HepG2 (cell line): ENCODE measurements at regions not wholly inside any gene's neighbourhood (a gene's known extent, or its start where the extent isn't known, plus 50 kb on each side); places are given as distances from the start of the nearest gene placed in this dataset.
A peak's percentile ranks its signal among the peaks of the same experiment; 100 is the strongest.

Source experiments
- ATAC-seq: fragments of 200-7000 bp; cut with Tn5 transposase; 3 replicates; pipeline ENCODE4 v1.9.1; 2020; ENCODE audit warnings: mild to moderate bottlenecking, moderate library complexity
- BruUV-seq: library from RNA; stranded (reverse); fragments of 400-500 nt; replicated peaks from 2 replicates; lab custom pipeline; 2021; lab: Mats Ljungman, UMichigan
- CTCF ChIA-PET: fragments of 300-600 bp; formaldehyde crosslinking; extraction: SDS; loops from one replicate; lab custom pipeline; 2021; ENCODE audit warnings: low total read pairs, inconsistent platforms, low intra/inter-chr PET ratio; lab: Yijun Ruan, JAX
- POLR2A ChIA-PET: fragments of 350-600 bp; sonication (Branson Sonifier 250); formaldehyde crosslinking; loops from one replicate; lab custom pipeline; 2020; ENCODE audit warnings: antibody characterized with exemption, inconsistent platforms; lab: Yijun Ruan, JAX
- DNase-seq: peaks from one replicate; pipeline ENCODE4 v3.0.0-alpha.2; 2015; ENCODE audit warnings: low spot score
- FAIRE-seq: peaks from 3 replicates; lab custom pipeline; 2011; peaks lifted over from hg19 to GRCh38; lab: Jason Lieb, UNC
- H2AFZ ChIP-seq: one replicate; pipeline ENCODE4 v1.6.1; 2011; ENCODE audit warnings: low read length, inconsistent platforms
- H3K27ac ChIP-seq: fragments of 300-600 bp; 3 replicates; pipeline ENCODE4 v1.8.0; 2011; ENCODE audit warnings: mixed run types, mild to moderate bottlenecking, mixed read lengths, low read length, inconsistent platforms; ENCODE audit not compliant: insufficient read depth; ENCODE audit errors: extremely low read length
- H3K27me3 ChIP-seq, 2 experiments: fragments of 200-600 bp in 1 of 2; 2 replicates in 1 of 2; 3 replicates in 1 of 2; pipeline versions ENCODE4 v1.6.0 to v1.8.0; 2011; ENCODE audit warnings: low read length in 2 of 2, mild to moderate bottlenecking in 2 of 2, moderate library complexity in 2 of 2, inconsistent platforms in 1 of 2; ENCODE audit not compliant: insufficient read depth in 2 of 2, control insufficient read depth in 1 of 2
- H3K36me3 ChIP-seq, 2 experiments: fragments of 200-600 bp in 1 of 2; replicated peaks in 1 of 2; 2 replicates in 1 of 2; 3 replicates in 1 of 2; pipeline versions ENCODE4 v1.5.1 to v1.8.0; 2011; ENCODE audit warnings: low read length in 2 of 2, inconsistent platforms in 1 of 2; ENCODE audit not compliant: insufficient read depth in 2 of 2, control insufficient read depth in 1 of 2
- H3K4me1 ChIP-seq: 2 replicates; pipeline ENCODE4 v1.5.1; 2012; ENCODE audit warnings: low read length, inconsistent platforms; ENCODE audit not compliant: insufficient read depth
- H3K4me2 ChIP-seq: 2 replicates; pipeline ENCODE4 v1.6.0; 2011; ENCODE audit warnings: low read depth, low read length, inconsistent platforms
- H3K4me3 ChIP-seq, 3 experiments: fragments of 200-600 bp in 1 of 3; sonication (generic), shearing (Covaris generic) in 1 of 3; replicated peaks in 1 of 3; 2 replicates each; pipeline ENCODE4 v1.5.1; 2011 to 2016; ENCODE audit warnings: low read length in 3 of 3, inconsistent platforms in 2 of 3, low read depth in 2 of 3, mild to moderate bottlenecking in 2 of 3, control low read depth in 1 of 3, mixed read lengths in 1 of 3; ENCODE audit not compliant: insufficient read depth in 1 of 3
- H3K79me2 ChIP-seq: one replicate; pipeline ENCODE4 v1.6.1; 2011; ENCODE audit warnings: low read length, inconsistent platforms; ENCODE audit not compliant: insufficient read depth
- H3K9ac ChIP-seq: 2 replicates; pipeline ENCODE4 v1.6.0; 2011; ENCODE audit warnings: mild to moderate bottlenecking, low read depth, low read length, inconsistent platforms; ENCODE audit not compliant: insufficient read depth
- H3K9me3 ChIP-seq: 2 replicates; pipeline ENCODE4 v1.5.1; 2012; ENCODE audit warnings: mild to moderate bottlenecking, low read length
- H4K20me1 ChIP-seq: 2 replicates; pipeline ENCODE4 v1.6.0; 2011; ENCODE audit warnings: inconsistent platforms, mild to moderate bottlenecking, low read length, moderate library complexity; ENCODE audit not compliant: insufficient read depth
- BATF2 ChIP-seq: sonication (generic); formaldehyde crosslinking; IDR thresholded peaks from 2 replicates; pipeline ENCODE4 v1.8.0; 2022; ENCODE audit warnings: mild to moderate bottlenecking, missing genetic modification reagents, moderate library complexity
- CAMTA2 ChIP-seq: sonication (generic); formaldehyde crosslinking; IDR thresholded peaks from 2 replicates; pipeline ENCODE4 v1.4.0; 2020; ENCODE audit warnings: mild to moderate bottlenecking, missing genetic modification reagents, borderline replicate concordance
- SP140L ChIP-seq: sonication (generic); formaldehyde crosslinking; IDR thresholded peaks from 2 replicates; pipeline ENCODE4 v1.4.0; 2020; ENCODE audit warnings: missing genetic modification reagents, borderline replicate concordance
- XRCC5 ChIP-seq: fragments of 200-400 bp; formaldehyde crosslinking; optimal IDR thresholded peaks from 2 replicates; pipeline ENCODE3; 2017; ENCODE audit warnings: mild to moderate bottlenecking, low read length
- ZHX1 ChIP-seq: sonication (generic); formaldehyde crosslinking; IDR thresholded peaks from 2 replicates; pipeline ENCODE4 v1.8.1; 2022; ENCODE audit warnings: low read depth, mild to moderate bottlenecking, missing genetic modification reagents
- ZNF549 ChIP-seq: sonication (generic); formaldehyde crosslinking; IDR thresholded peaks from 2 replicates; pipeline ENCODE4 v1.5.0; 2020; ENCODE audit warnings: missing genetic modification reagents
- WGBS: methylation state at CpG from one replicate; pipeline ENCODE4 v1.1.6; 2017; ENCODE audit warnings: low lambda C conversion rate; 5-methylcytosine and 5-hydroxymethylcytosine counted together
- in situ Hi-C: cut with HindIII; loops from 2 replicates; pipeline ENCODE4 v1.10.0; 2017; ENCODE audit warnings: low pct_unique_long_range_greater_than_20kb; ENCODE audit not compliant: extremely low pct_ligation_motif_present
- intact Hi-C: fragments of 100-400 bp; cut with micrococcal nuclease; formaldehyde crosslinking; loops from one replicate; pipeline ENCODE4 v1.10.0; 2022; ENCODE audit not compliant: unreplicated experiment

- no peak overlapping the region for H3K9ac ChIP-seq
- no peaks in the 10 kb centered on the region for H4K20me1 ChIP-seq
- no peak for DNase-seq
- H3K4me2 ChIP-seq: no peak overlapping the region
- TF ChIP-seq ZHX1 (CRISPR knock-in tag) (no peak), XRCC5 (no peak), ZNF549 (no peak)
- ChIA-PET CTCF (no interaction called here), POLR2A (no interaction called here)
- FAIRE-seq: no peak
- no peaks in the 10 kb centered on the region for H3K9me3 ChIP-seq
- no peak overlapping the region for H2AFZ ChIP-seq
- no peaks in the 10 kb centered on the region for H3K4me1 ChIP-seq
- no peak for ATAC-seq
- in situ Hi-C loops: no loop called here
- intact Hi-C loops: no loop called here
- H3K4me3 ChIP-seq: no peak overlapping the region
- no peaks in the 10 kb centered on the region for H3K36me3 ChIP-seq
- no peak overlapping the region for H3K27ac ChIP-seq
- BruUV-seq: no TSS peak
- WGBS: 0% methylated on average over 1 of the region's 1 CpG
- no peaks in the 10 kb centered on the region for H3K27me3 ChIP-seq
- no peaks in the 10 kb centered on the region for H3K79me2 ChIP-seq
These were observed 136.0 kb downstream of the UGT8 start for GRCh38 chr4:114734594-114734993.

- no peak overlapping the region for H3K4me2 ChIP-seq
- CTCF ChIA-PET: no interaction called here
- TF ChIP-seq SP140L (CRISPR knock-in tag): no peak
- TF ChIP-seq CAMTA2 (CRISPR knock-in tag): no peak
- TF ChIP-seq BATF2: no peak
- H3K4me1 ChIP-seq: no peaks in the 10 kb centered on the region
- no peaks in the 10 kb centered on the region for H4K20me1 ChIP-seq
- POLR2A ChIA-PET: interaction anchor here (0.5 kb wide), 1 partner anchor 15 kb away, joined by 4 read pairs; no protein-coding TSS in a partner anchor
- no peak overlapping the region for H3K9ac ChIP-seq
- no TSS peak for BruUV-seq
- H3K79me2 ChIP-seq: no peaks in the 10 kb centered on the region
- WGBS: 15% methylated on average over 8 of the region's 8 CpGs
- H2AFZ ChIP-seq: peak overlapping the region; percentile 1
- no peak overlapping the region for H3K27ac ChIP-seq
- no peaks in the 10 kb centered on the region for H3K9me3 ChIP-seq
- FAIRE-seq (no peak), ATAC-seq (no peak), DNase-seq (no peak)
- in situ Hi-C loops (no loop called here), intact Hi-C loops (no loop called here)
- no peak overlapping the region for H3K4me3 ChIP-seq
- no peaks in the 10 kb centered on the region; a peak in 1 of 5 replicates for H3K27me3 ChIP-seq
- H3K36me3 ChIP-seq: no peaks in the 10 kb centered on the region
These were observed 154.0 kb downstream of the UGT8 start for GRCh38 chr4:114752391-114753165.
